ENCODE measurements at regions not wholly inside any gene's neighbourhood (a gene's known extent, or its start where the extent isn't known, plus 50 kb on each side); places are given as distances from the start of the nearest gene placed in this dataset.
"Not testable (repeated sequence)": the region's sequence is repeated elsewhere in the genome, so short reads cannot be mapped to it uniquely, and the experiment has no call there.

DNA sequence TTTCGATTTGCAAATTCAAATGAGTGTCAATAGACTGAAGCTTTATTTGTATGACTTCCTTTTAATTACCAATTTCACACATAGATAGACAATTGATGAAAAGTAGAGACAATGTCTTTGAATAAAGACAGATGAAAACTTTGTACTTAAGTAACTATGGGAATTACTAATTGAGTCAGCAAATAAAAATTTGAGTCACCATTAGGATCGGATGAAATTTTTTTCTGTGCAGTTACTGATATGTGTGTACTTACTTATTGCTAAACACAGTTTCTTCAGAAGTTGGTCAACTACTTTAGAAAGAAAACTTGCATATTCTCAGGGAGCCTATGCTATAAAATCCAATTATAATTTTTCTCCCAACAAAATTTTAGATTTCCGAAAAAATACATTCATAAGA lies 224.9 kb upstream of the SLC16A7 start:
- no peaks in the 10 kb centered on the region for H3K27me3 Mint-ChIP-seq
- no peak overlapping the region for H3K4me3 Mint-ChIP-seq
- H3K9me3 Mint-ChIP-seq: no peaks in the 10 kb centered on the region
- DNase-seq: no peak
- no peak overlapping the region for H3K27ac Mint-ChIP-seq
- H3K36me3 Mint-ChIP-seq (ENCODE audit: low read depth): no peaks in the 10 kb centered on the region
- intact Hi-C loops (cut with micrococcal nuclease): no loop called here
- no peaks in the 10 kb centered on the region for H3K4me1 Mint-ChIP-seq

DNA sequence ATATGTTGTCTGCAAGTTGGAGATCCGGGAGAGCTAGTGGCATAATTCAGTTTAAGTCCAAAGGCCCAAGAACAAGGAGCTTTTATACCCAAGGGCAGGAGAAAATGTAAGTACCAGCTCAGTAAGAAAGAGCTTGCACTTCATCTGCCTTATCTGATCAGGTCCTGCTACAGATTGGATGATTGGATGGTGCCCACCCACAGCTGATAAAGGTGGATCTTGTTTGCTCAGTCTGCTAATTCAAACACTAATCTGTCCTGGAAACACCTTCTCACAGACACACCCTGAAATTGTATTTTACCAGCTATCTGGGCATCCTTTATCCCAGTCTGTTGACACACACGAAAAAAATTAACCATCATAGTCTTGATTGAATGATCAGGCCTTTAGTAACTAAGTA lies 230.7 kb upstream of the SLC16A7 start:
- Mint-ChIP-seq H3K36me3 (ENCODE audit: low read depth) (no peaks in the 10 kb centered on the region), H3K27me3 (no peaks in the 10 kb centered on the region), H3K27ac (no peak overlapping the region), H3K9me3 (no peaks in the 10 kb centered on the region), H3K4me3 (no peak overlapping the region), H3K4me1 (no peaks in the 10 kb centered on the region)
- intact Hi-C loops (cut with micrococcal nuclease): no loop called here
- DNase-seq: no peak

DNA sequence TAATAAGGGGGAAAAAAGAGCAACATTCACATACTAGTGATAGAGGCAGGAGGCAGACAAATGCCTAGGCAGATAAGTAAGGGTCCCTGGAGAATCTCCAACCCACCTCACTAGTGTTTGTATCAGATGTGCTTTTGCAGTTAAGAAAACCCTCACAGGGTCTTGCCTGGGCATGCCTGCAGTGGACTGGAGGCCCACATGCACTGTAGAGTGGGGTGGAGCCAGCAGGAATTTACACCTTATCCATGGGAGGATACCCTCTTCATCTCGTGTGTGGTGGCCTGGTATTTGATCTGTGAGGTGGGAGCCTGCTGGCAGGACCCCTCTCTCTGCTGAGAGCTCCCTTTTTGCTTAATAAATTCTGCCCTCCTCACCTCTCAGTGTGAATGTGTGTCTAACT lies 238.0 kb upstream of the SLC16A7 start:
- no peaks in the 10 kb centered on the region for H3K9me3 Mint-ChIP-seq
- intact Hi-C loops (cut with micrococcal nuclease): no loop called here
- H3K27ac Mint-ChIP-seq: no peak overlapping the region
- H3K27me3 Mint-ChIP-seq: no peaks in the 10 kb centered on the region
- DNase-seq: no peak
- H3K4me3 Mint-ChIP-seq: no peak overlapping the region
- no peaks in the 10 kb centered on the region for H3K4me1 Mint-ChIP-seq
- no peaks in the 10 kb centered on the region for H3K36me3 Mint-ChIP-seq (ENCODE audit: low read depth)

DNA sequence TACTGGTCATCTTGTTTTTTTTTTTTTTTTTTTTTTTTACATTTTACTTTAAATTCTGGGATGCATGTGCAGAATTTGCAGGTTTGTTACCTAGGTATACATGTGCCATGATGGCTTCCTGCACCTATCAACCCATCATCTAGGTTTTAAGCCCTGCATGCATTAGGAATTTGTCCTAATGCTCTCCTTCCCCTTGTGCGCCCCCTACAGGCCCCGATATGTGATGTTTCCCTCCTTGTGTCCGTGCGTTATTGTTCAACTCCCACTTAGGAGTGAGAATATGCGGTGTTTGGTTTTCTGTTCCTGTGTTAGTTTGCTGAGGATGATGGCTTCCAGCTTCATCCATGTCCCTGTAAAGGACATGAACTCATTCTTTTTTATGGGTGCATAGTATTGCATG lies 249.6 kb upstream of the SLC16A7 start:
- H3K27ac Mint-ChIP-seq; H3K9me3 Mint-ChIP-seq; H3K4me3 Mint-ChIP-seq; H3K36me3 Mint-ChIP-seq (ENCODE audit: low read depth); intact Hi-C loops (cut with micrococcal nuclease); H3K4me1 Mint-ChIP-seq; H3K27me3 Mint-ChIP-seq; DNase-seq: not testable (repeated sequence)

DNA sequence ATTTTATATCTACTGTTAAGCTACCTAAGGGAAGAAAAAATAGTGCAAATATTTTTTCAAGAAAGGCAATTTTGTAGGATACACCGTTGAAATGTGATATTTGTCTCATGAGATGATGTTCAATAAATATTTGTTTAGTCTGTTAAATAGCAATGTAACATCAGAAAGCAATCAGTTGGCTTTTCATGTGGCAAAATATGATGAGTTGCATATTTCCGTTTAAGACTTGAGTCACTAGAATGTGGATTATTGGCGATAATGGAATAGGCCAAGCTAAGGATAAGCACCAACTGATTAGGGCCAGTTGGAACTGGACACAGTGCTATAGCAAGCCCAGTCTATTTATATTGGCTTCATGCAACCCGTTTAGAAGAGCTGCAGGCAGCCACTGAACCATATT lies 250.4 kb upstream of the SLC16A7 start:
- H3K27ac Mint-ChIP-seq: no peak overlapping the region
- H3K27me3 Mint-ChIP-seq: no peaks in the 10 kb centered on the region
- DNase-seq: no peak
- H3K4me1 Mint-ChIP-seq: no peaks in the 10 kb centered on the region
- H3K4me3 Mint-ChIP-seq: no peak overlapping the region
- H3K9me3 Mint-ChIP-seq: no peaks in the 10 kb centered on the region
- H3K36me3 Mint-ChIP-seq (ENCODE audit: low read depth): no peaks in the 10 kb centered on the region
- intact Hi-C loops (cut with micrococcal nuclease): no loop called here

DNA sequence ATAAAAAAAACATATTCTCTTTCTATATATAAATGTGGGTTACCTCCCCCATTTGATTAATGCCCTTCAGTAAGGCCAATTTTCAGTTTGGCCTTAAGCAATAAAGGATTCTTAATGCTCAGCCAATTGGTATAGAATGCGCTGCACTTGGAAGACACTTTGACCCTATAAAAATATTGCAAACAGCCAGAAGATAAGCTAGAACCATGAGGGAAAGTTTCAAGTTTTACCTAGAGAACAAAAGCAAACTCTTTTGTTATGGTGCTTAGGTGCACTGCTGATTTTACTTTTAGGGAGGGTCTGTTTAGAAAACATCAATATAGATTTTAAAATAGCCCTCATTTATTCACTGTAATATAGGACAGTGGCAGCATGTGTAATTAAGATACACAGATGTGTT lies 251.6 kb upstream of the SLC16A7 start:
- Mint-ChIP-seq H3K4me3 (no peak overlapping the region), H3K4me1 (no peaks in the 10 kb centered on the region), H3K9me3 (no peaks in the 10 kb centered on the region), H3K36me3 (ENCODE audit: low read depth) (no peaks in the 10 kb centered on the region), H3K27me3 (no peaks in the 10 kb centered on the region), H3K27ac (no peak overlapping the region)
- intact Hi-C loops (cut with micrococcal nuclease): no loop called here
- no peak for DNase-seq

DNA sequence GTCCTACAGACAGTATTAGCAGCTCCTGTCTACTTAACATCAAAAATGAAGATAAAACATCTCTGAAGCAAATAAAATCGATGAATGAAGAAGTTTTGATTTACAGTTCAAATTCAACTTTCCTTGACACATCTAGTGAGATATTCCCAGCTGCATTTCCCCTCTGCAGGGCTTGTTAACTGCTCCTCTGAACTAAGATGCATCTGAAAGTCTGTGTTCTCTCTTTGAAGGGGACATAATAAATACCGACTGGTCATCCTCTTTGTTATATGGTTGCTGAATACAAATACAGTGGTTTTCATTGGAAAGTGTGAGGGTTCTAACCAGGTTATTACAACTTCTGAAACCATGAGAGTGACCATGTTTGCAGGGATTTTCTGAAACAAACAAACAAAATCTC lies 266.4 kb upstream of the SLC16A7 start:
- no peak overlapping the region for H3K4me3 Mint-ChIP-seq
- intact Hi-C loops (cut with micrococcal nuclease): no loop called here
- H3K9me3 Mint-ChIP-seq: no peaks in the 10 kb centered on the region

DNA sequence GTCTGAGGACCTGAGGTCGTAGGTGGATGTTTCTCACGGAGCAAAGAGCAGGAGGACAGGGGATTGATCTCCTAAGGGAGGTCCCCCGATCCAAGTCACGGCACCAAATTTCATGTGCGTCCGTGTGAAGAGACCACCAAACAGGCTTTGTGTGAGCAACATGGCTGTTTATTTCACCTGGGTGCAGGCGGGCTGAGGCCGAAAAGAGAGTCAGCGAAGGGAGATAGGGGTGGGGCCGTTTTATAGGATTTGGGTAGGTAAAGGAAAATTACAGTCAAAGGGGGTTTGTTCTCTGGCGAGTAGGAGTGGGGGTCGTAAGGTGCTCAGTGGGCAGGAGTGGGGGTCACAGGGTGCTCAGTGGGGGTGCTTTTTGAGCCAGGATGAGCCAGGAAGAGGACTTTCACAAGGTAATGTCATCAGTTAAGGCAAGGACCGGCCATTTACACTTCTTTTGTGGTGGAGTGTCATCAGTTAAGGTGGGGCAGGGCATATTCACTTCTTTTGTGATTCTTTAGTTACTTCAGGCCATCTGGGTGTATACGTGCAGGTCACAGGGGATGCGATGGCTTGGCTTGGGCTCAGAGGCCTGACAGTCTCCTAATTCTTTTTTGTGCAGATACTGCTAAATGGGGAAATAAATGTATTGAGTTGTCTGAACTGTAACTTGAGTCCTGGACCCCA lies 267.3 kb upstream of the SLC16A7 start:
- H3K36me3 Mint-ChIP-seq (ENCODE audit: low read depth); H3K27ac Mint-ChIP-seq; H3K9me3 Mint-ChIP-seq; DNase-seq; H3K27me3 Mint-ChIP-seq; H3K4me1 Mint-ChIP-seq; intact Hi-C loops (cut with micrococcal nuclease); H3K4me3 Mint-ChIP-seq: not testable (repeated sequence)

More for the DNA sequence above, 266.4 kb upstream of the SLC16A7 start:
- Mint-ChIP-seq H3K27me3 (peaks cover 2% of the 10 kb centered on the region), H3K36me3 (ENCODE audit: low read depth) (no peaks in the 10 kb centered on the region), H3K27ac (no peak overlapping the region), H3K4me1 (no peaks in the 10 kb centered on the region)
- no peak for DNase-seq

DNA sequence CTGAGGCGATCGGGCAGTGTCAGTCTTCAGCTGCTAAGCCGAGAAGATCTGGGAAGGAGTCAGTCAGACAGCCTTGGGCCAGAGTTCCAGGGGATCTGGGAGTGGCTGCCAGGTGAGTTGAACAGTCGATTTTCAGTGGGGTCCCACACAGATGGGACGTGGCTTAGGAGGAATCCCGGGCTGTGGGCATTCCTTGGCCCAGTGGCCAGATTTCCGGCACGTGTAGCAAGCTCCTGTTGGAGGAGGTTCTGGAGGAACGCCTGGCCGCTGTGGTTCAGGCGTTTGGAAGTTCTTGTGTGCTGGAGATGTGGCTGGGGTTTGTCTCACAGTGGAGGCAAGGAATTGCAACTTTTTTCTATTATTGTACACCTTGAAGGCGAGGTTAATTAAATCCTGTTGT lies 269.4 kb upstream of the SLC16A7 start:
- H3K4me1 Mint-ChIP-seq; H3K27ac Mint-ChIP-seq; H3K36me3 Mint-ChIP-seq (ENCODE audit: low read depth); intact Hi-C loops (cut with micrococcal nuclease); H3K4me3 Mint-ChIP-seq; H3K9me3 Mint-ChIP-seq; DNase-seq; H3K27me3 Mint-ChIP-seq: not testable (repeated sequence)

DNA sequence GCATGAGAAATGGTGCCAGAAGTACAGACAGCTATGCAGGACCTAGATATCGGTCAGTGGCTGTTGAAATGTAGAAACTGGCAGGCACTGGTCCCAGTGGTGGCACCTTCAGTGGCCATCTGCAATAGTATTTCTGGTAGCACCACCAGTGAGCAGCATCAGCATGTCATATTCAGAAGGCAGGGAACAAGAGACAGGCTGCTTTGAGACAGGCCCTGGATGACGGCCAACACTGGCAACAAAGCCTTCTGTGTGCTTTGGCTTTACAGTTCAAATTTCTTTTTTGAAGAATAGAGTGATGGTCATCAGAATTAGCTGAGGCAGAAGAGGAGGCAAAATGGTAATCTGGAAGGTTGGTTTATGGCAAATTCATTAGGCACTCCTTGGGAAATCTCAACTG lies 273.4 kb upstream of the SLC16A7 start:
- H3K27ac Mint-ChIP-seq: no peak overlapping the region
- no peak overlapping the region for H3K4me3 Mint-ChIP-seq
- H3K27me3 Mint-ChIP-seq: no peaks in the 10 kb centered on the region
- H3K36me3 Mint-ChIP-seq (ENCODE audit: low read depth): no peaks in the 10 kb centered on the region
- DNase-seq: no peak
- no peaks in the 10 kb centered on the region for H3K4me1 Mint-ChIP-seq
- H3K9me3 Mint-ChIP-seq: no peaks in the 10 kb centered on the region
- intact Hi-C loops (cut with micrococcal nuclease): no loop called here

DNA sequence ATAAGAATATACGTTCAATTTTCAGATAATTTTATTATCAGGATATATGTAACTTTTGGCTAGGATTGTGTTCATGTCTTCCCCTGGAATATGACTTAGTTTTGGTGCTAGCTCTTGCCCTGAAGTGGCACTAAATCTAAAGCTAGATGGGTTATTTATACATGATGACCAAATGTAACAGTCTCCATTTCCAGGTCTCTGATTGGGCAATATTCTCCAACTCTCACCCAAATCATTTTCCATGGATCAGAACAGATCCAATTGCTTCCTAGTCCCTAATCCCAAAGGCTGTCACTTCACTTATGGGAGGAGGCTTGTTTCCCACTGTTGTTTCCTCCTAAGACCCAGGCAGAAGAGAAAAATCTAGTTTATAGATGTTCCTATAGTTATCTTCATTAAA lies 274.6 kb upstream of the SLC16A7 start:
- H3K27ac Mint-ChIP-seq: no peak overlapping the region
- no peak for DNase-seq
- H3K4me3 Mint-ChIP-seq: no peak overlapping the region
- intact Hi-C loops (cut with micrococcal nuclease): no loop called here
- no peaks in the 10 kb centered on the region for H3K4me1 Mint-ChIP-seq
- H3K27me3 Mint-ChIP-seq: no peaks in the 10 kb centered on the region
- no peaks in the 10 kb centered on the region for H3K36me3 Mint-ChIP-seq (ENCODE audit: low read depth)
- H3K9me3 Mint-ChIP-seq: no peaks in the 10 kb centered on the region

DNA sequence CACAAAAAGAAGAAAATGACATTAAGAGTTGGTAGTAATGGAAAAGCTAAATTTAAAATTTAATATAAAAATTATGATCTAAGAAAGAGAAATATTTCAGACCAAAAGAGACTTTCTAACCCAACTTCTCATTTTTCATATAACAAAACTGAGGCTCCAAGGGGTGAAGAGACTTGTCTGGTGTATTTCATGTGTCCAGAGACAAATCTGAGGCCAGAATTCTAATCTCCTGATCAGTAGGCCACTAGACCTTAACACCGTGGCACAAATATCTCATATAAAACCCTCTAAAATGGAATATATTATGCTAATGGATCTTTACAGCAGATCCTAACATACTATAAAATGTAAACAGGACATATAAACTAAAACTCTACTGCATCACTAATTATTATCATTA lies 275.7 kb upstream of the SLC16A7 start:
- Mint-ChIP-seq H3K4me1 (no peaks in the 10 kb centered on the region), H3K9me3 (no peaks in the 10 kb centered on the region), H3K36me3 (ENCODE audit: low read depth) (no peaks in the 10 kb centered on the region), H3K27ac (no peak overlapping the region), H3K4me3 (no peak overlapping the region), H3K27me3 (no peaks in the 10 kb centered on the region)
- no peak for DNase-seq
- intact Hi-C loops (cut with micrococcal nuclease): no loop called here

DNA sequence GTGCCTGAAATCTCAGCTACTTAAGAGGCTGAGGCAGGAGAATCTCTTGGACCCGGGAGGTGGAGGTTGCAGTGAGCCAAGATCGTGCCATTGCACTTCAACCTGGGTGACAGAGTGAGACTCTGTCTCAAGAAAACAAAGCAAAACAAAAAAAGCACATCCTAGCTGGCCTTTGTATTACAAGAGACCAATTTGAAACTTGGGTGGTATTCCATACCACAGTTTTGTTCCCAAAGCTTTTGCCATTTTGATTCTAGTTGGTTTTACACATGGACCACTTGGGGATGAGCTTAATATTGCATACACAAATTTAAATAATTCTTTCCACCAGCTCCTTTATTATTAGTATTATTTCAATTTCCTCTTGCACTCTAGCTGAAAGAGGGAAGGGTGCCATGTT lies 276.9 kb upstream of the SLC16A7 start:
- H3K9me3 Mint-ChIP-seq: no peaks in the 10 kb centered on the region
- H3K27me3 Mint-ChIP-seq: no peaks in the 10 kb centered on the region
- H3K36me3 Mint-ChIP-seq (ENCODE audit: low read depth): no peaks in the 10 kb centered on the region
- no peak overlapping the region for H3K4me3 Mint-ChIP-seq
- H3K4me1 Mint-ChIP-seq: no peaks in the 10 kb centered on the region
- intact Hi-C loops (cut with micrococcal nuclease): no loop called here
- DNase-seq: no peak
- H3K27ac Mint-ChIP-seq: no peak overlapping the region

DNA sequence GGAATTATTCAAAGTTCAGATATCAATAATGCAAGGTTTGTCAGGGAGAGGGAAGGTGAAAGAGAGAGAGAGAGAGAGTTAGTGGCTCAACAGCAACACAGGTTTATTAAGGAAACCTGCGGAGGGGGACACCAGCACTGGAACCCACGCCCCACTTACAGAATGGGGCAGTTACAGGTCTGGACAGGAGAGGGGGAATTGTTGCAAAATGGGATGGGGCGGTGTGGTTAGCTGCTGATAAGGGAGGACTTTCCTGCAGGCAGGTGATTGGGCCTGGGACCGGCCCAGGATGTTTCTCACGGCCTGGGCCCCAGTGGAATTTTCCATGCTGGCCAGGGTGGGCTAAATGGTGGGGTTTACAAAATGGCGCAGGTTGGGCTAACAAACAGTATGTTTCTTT lies 278.2 kb upstream of the SLC16A7 start:
- Mint-ChIP-seq H3K4me1 (no peaks in the 10 kb centered on the region), H3K9me3 (no peaks in the 10 kb centered on the region), H3K27me3 (no peaks in the 10 kb centered on the region), H3K4me3 (no peak overlapping the region), H3K27ac (no peak overlapping the region), H3K36me3 (ENCODE audit: low read depth) (no peaks in the 10 kb centered on the region)
- no peak for DNase-seq
- intact Hi-C loops (cut with micrococcal nuclease): no loop called here

DNA sequence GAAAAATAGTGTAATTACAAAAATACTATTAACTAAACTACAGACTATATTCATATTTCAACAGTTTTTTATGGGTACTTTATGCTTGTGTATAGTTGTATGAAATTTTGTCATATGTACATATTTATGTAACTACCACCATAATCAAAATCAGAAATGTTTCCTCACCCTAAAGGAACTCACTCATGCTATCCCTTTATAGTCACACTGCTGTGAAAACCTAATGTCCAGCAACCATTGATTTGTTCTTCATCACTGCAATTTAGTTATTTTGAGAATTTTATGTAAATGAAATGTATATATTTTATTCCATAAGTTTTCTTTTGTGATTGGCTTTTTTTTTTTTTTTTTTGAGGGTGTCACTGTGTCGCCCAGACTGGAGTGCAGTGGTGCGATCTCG lies 278.9 kb upstream of the SLC16A7 start:
- Mint-ChIP-seq H3K4me3 (no peak overlapping the region), H3K27ac (no peak overlapping the region), H3K36me3 (ENCODE audit: low read depth) (no peaks in the 10 kb centered on the region), H3K4me1 (no peaks in the 10 kb centered on the region), H3K27me3 (no peaks in the 10 kb centered on the region), H3K9me3 (no peaks in the 10 kb centered on the region)
- intact Hi-C loops (cut with micrococcal nuclease): no loop called here
- DNase-seq: no peak
